ENCODE measurements at regions not wholly inside any gene's neighbourhood (a gene's known extent, or its start where the extent isn't known, plus 50 kb on each side); places are given as distances from the start of the nearest gene placed in this dataset.

GRCh38 chr1:29673669-29674626, 437.6 kb downstream of the PTPRU start:
- ChIA-PET POLR2A (no interaction called here), RAD21 (ENCODE audit: low non-redundant PET in 1 of 2, low total read pairs in 2 of 2, uncharacterized antibody in 2 of 2, unreplicated experiment in 2 of 2) (no interaction called here), CTCF (no interaction called here)
- Histone ChIP-seq H2AFZ (ENCODE audit: low read depth, low read length, poor library complexity, severe bottlenecking) (no peak overlapping the region), H3K9ac (ENCODE audit: low read length) (no peak overlapping the region), H3K27ac (ENCODE audit: low read depth, low read length) (no peak overlapping the region), H3K9me3 (ENCODE audit: control insufficient read depth in 1 of 2, insufficient read depth in 1 of 2, low read depth in 1 of 2, low read length in 2 of 2) (no peaks in the 10 kb centered on the region), H3K4me1 (ENCODE audit: control insufficient read depth in 1 of 2, insufficient read depth in 2 of 2, low read length in 2 of 2) (peaks cover 0 to 16% of the 10 kb centered on the region in 2 experiments; a peak in 1 of 4 replicates), H3K4me2 (ENCODE audit: low read length) (no peak overlapping the region), H3K4me3 (replicated peaks in 1 of 2; ENCODE audit: low read depth in 1 of 2, low read length in 2 of 2) (no peak overlapping the region), H3K9me2 (ENCODE audit: insufficient read depth) (no peaks in the 10 kb centered on the region), H3K27me3 (ENCODE audit: insufficient read depth, low read length) (no peaks in the 10 kb centered on the region), H3K79me2 (ENCODE audit: insufficient read depth, low read length) (no peaks in the 10 kb centered on the region), H3K36me3 (ENCODE audit: control insufficient read depth in 1 of 2, insufficient read depth in 2 of 2, low read length in 2 of 2) (no peaks in the 10 kb centered on the region), H4K20me1 (ENCODE audit: insufficient read depth) (no peaks in the 10 kb centered on the region)
- DNase-seq (ENCODE audit: low read depth, low spot score) (no peak), ATAC-seq (no peak; the same call in 1 of the 2 replicates)
- TF ChIP-seq POLR2A (IDR thresholded peaks at IDR 0.05; ENCODE audit: borderline replicate concordance, extremely low read depth, insufficient read depth, insufficient read length) (no peak), SRF (IDR thresholded peaks at IDR 0.05; ENCODE audit: low read depth) (no peak), ZNF274 (IDR thresholded peaks at IDR 0.05; ENCODE audit: low read depth, low read length) (no peak), EGR1 (IDR thresholded peaks at IDR 0.05; ENCODE audit: low read depth) (no peak), REST (IDR thresholded peaks at IDR 0.05; ENCODE audit: low read depth) (no peak), EZH2 (IDR thresholded peaks at IDR 0.05) (no peak)
- intact Hi-C loops (cut with micrococcal nuclease), result no loop called here
- no TSS peak for BruUV-seq (replicated peaks)

Measured in HCT116 (cell line).